HG03097 (cell line): ENCODE measurements at regions not wholly inside any gene's neighbourhood (a gene's known extent, or its start where the extent isn't known, plus 50 kb on each side); places are given as distances from the start of the nearest gene placed in this dataset.

Experiments
- ATAC-seq: cut with Tn5 transposase; IDR thresholded peaks from one replicate; pipeline ENCODE4 v1.9.1; 2021; ENCODE audit not compliant: unreplicated experiment, low FRiP score

GRCh38 chr20:11711214-11711613, 206.5 kb upstream of the BTBD3 start:
- no peak for ATAC-seq

- ATAC-seq, result no peak
These were observed 205.0 kb upstream of the BTBD3 start for GRCh38 chr20:11712639-11713160.

- no peak for ATAC-seq
These were observed 202.8 kb upstream of the BTBD3 start for GRCh38 chr20:11714886-11715285.

- ATAC-seq, result no peak
These were observed 201.3 kb upstream of the BTBD3 start for GRCh38 chr20:11716239-11716944.

GRCh38 chr20:11716945-11717248, 200.8 kb upstream of the BTBD3 start:
- no peak for ATAC-seq

GRCh38 chr20:11717562-11717961, 200.1 kb upstream of the BTBD3 start:
- no peak for ATAC-seq

- no peak for ATAC-seq
These were observed 199.1 kb upstream of the BTBD3 start for GRCh38 chr20:11718474-11719094.

GRCh38 chr20:11719153-11719552, 198.5 kb upstream of the BTBD3 start:
- ATAC-seq, result no peak

GRCh38 chr20:11721411-11721810, 196.3 kb upstream of the BTBD3 start:
- ATAC-seq, result no peak

- no peak for ATAC-seq
These were observed 193.6 kb upstream of the BTBD3 start for GRCh38 chr20:11724097-11724496.

- no peak for ATAC-seq
These were observed 191.7 kb upstream of the BTBD3 start for GRCh38 chr20:11726026-11726425.

- no peak for ATAC-seq
These were observed 190.0 kb upstream of the BTBD3 start for GRCh38 chr20:11727708-11728107.

GRCh38 chr20:11728937-11729336, 188.8 kb upstream of the BTBD3 start:
- no peak for ATAC-seq

- no peak for ATAC-seq
These were observed 187.9 kb upstream of the BTBD3 start for GRCh38 chr20:11729806-11730205.

- ATAC-seq, result no peak
These were observed 183.3 kb upstream of the BTBD3 start for GRCh38 chr20:11734431-11734830.

GRCh38 chr20:11738852-11739251, 178.8 kb upstream of the BTBD3 start:
- no peak for ATAC-seq

GRCh38 chr20:11740975-11741374, 176.7 kb upstream of the BTBD3 start:
- ATAC-seq, result no peak

GRCh38 chr20:11745145-11745544, 172.5 kb upstream of the BTBD3 start:
- ATAC-seq, result no peak

- no peak for ATAC-seq
These were observed 169.3 kb upstream of the BTBD3 start for GRCh38 chr20:11748436-11748835.

GRCh38 chr20:11752336-11752735, 165.4 kb upstream of the BTBD3 start:
- ATAC-seq, result no peak

- ATAC-seq, result no peak
These were observed 164.5 kb upstream of the BTBD3 start for GRCh38 chr20:11753155-11753554.

- no peak for ATAC-seq
These were observed 163.2 kb upstream of the BTBD3 start for GRCh38 chr20:11754451-11754850.
